ENCODE measurements at regions not wholly inside any gene's neighbourhood (a gene's known extent, or its start where the extent isn't known, plus 50 kb on each side); places are given as distances from the start of the nearest gene placed in this dataset.

DNA sequence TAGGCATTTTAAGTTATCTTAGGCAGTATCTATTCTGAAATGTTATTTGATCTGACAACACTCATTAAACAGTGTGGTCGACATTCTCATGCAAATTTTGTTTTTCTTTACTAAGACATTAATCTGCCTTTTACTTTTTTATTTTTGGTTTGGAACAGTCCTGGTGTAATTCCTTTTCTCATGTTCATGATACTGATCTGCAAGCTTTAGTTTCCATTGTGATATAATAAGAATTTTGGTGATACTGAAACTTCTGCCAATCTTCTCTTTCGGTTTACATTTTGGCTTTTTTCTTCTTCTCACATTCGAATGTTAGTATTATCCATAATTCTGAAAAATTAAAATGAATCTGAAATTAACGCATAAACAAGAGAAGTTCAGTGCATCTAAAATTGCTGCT, 281.9 kb upstream of the MTPN start:
- no peaks in the 10 kb centered on the region for H3K4me1 Mint-ChIP-seq
- H3K36me3 Mint-ChIP-seq, result peaks cover 3% of the 10 kb centered on the region in 3 donors
- H3K4me3 Mint-ChIP-seq, result no peak overlapping the region
- H3K27ac Mint-ChIP-seq, result no peak overlapping the region
- H3K27me3 Mint-ChIP-seq (ENCODE audit: low read depth in 3 of 3), result no peaks in the 10 kb centered on the region
- no peak for DNase-seq
- peaks cover 23 to 47% (median 34%) of the 10 kb centered on the region in 6 donors for H3K9me3 Mint-ChIP-seq

GRCh38 chr7:136256491-136256890, 279.3 kb upstream of the MTPN start:
- Mint-ChIP-seq H3K36me3 (peaks cover 0 to 7% (median 0%) of the 10 kb centered on the region in 3 donors), H3K4me1 (no peaks in the 10 kb centered on the region), H3K27me3 (ENCODE audit: low read depth in 3 of 3) (no peaks in the 10 kb centered on the region), H3K9me3 (peaks cover 10 to 30% (median 22%) of the 10 kb centered on the region in 6 donors), H3K27ac (no peak overlapping the region), H3K4me3 (no peak overlapping the region)
- no peak for DNase-seq

DNA sequence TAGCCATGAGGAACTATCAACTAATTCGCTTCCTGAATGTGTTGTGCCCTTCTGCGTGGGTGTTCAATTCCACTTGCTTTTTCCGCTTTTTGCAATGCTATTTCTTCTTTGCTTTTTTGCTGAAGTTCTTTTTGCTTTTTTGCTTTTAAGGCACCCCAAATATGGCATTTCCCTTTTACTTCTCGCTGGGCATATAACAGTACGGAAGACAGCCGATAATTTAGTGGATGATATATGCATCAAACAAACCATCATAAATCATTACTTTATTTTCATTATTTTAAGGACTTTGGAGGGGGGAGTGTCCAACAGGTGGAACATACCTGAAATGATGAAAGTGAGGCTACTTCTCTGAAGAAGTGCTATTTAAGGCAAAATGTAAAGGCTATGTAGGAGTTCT, 277.0 kb upstream of the MTPN start:
- H3K27ac Mint-ChIP-seq, result no peak overlapping the region
- peaks cover under 1 to 35% (median 8%) of the 10 kb centered on the region in 6 donors for H3K9me3 Mint-ChIP-seq
- no peaks in the 10 kb centered on the region for H3K27me3 Mint-ChIP-seq (ENCODE audit: low read depth in 3 of 3)
- DNase-seq, result no peak
- H3K4me1 Mint-ChIP-seq, result no peaks in the 10 kb centered on the region
- H3K36me3 Mint-ChIP-seq, result peaks cover 8 to 11% (median 11%) of the 10 kb centered on the region in 3 donors
- H3K4me3 Mint-ChIP-seq, result no peak overlapping the region

DNA sequence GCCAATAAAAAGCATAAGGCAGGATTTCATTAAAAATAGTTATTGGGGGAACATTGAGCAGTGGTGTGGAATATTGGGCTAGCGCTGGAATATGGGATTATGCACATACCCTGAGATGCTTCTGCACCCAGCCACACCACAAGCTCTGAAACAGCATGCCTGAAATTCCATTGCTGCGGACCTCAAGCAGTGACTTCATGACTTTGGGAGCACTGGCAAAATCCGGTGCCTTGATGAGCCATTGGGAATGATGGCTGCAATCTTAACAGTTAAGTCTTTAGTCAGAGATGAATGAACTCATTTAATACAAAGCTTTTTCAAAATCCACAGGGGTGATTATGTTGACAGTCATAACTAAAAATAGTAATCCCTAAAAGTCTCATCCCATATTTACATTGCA, 274.7 kb upstream of the MTPN start:
- H3K27me3 Mint-ChIP-seq (ENCODE audit: low read depth in 3 of 3), result no peaks in the 10 kb centered on the region
- H3K4me3 Mint-ChIP-seq, result no peak overlapping the region
- peaks cover 0 to 2% of the 10 kb centered on the region in 2 donors for H3K4me1 Mint-ChIP-seq
- no peak overlapping the region for H3K27ac Mint-ChIP-seq
- peaks cover 11 to 18% (median 13%) of the 10 kb centered on the region in 3 donors for H3K36me3 Mint-ChIP-seq
- no peak for DNase-seq
- peaks cover 0 to 39% (median 10%) of the 10 kb centered on the region in 6 donors for H3K9me3 Mint-ChIP-seq

- Mint-ChIP-seq H3K27ac (no peak overlapping the region), H3K4me1 (peaks cover 0 to 2% of the 10 kb centered on the region in 2 donors), H3K36me3 (peaks cover 20 to 34% (median 21%) of the 10 kb centered on the region in 3 donors), H3K27me3 (ENCODE audit: low read depth in 3 of 3) (peaks cover 0 to 3% (median 0%) of the 10 kb centered on the region in 3 donors), H3K9me3 (peaks cover 0 to 42% (median 11%) of the 10 kb centered on the region in 6 donors), H3K4me3 (no peak overlapping the region)
- no peak for DNase-seq
Measured at GRCh38 chr7:136247211-136247610, 270.1 kb upstream of the MTPN start.

DNA sequence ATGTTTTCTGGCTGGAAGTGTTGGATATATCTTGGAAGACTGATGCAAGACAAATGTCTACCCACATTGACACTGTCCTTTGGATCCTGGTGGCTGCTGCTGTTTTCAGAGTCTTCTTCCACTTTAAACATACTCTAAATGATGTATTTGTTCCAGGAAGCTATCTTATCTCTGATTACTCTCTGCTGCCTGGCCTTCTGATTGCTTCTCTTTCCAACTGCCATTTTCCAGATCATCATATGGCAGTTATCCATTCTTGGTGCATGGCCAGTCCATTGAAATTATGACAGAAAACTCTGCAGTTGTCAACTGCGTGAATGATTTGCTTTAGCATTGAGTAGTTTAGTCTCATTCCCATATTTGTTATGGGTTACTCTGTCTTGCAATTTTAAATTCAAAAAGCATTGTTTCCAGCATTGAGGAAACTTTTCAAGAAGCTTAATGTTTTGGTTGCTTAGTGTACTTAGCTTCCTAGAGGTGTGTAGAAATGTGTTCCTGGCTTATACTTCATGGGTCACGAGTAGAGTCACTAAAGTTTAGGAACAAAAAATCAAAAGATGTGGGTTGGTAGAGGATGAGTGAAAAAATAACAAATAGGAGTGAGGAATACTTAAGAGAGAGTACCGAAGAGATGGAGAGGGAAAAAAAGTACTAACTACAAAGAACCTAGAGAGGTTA, 268.3 kb upstream of the MTPN start:
- peaks cover 19 to 35% (median 24%) of the 10 kb centered on the region in 3 donors for H3K36me3 Mint-ChIP-seq
- no peak for DNase-seq
- no peak overlapping the region for H3K27ac Mint-ChIP-seq
- peaks cover 0 to 3% (median 1%) of the 10 kb centered on the region in 3 donors for H3K27me3 Mint-ChIP-seq (ENCODE audit: low read depth in 3 of 3)
- peaks cover 0 to 2% of the 10 kb centered on the region in 2 donors for H3K4me1 Mint-ChIP-seq
- H3K4me3 Mint-ChIP-seq, result no peak overlapping the region
- H3K9me3 Mint-ChIP-seq, result peaks cover 0 to 39% (median 12%) of the 10 kb centered on the region in 6 donors

DNA sequence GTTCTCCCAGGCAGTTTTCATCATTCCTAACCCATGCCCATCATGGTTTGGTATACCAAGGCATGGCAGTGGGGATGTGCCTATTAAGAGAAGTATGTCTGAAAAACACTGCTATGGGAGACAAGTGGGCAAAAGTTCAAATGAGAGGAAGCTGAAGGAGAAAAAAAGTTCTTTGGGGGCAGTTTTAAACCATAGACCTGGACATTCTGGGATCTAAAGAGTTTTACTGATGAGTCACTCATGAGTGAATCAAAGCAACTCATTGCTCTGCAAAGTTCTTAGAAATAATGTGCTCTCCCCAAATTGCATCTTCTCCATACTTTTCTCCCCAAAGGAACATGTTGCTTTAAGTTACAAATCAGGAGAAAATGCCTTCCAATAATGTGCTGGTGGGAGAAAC, 256.9 kb upstream of the MTPN start:
- Mint-ChIP-seq H3K27me3 (ENCODE audit: low read depth in 3 of 3) (peaks cover 0 to 3% (median 1%) of the 10 kb centered on the region in 3 donors), H3K9me3 (peaks cover 12 to 63% (median 26%) of the 10 kb centered on the region in 6 donors), H3K4me3 (no peak overlapping the region), H3K27ac (no peak overlapping the region), H3K36me3 (peaks cover 4 to 10% (median 5%) of the 10 kb centered on the region in 3 donors), H3K4me1 (no peaks in the 10 kb centered on the region)
- DNase-seq, result no peak

DNA sequence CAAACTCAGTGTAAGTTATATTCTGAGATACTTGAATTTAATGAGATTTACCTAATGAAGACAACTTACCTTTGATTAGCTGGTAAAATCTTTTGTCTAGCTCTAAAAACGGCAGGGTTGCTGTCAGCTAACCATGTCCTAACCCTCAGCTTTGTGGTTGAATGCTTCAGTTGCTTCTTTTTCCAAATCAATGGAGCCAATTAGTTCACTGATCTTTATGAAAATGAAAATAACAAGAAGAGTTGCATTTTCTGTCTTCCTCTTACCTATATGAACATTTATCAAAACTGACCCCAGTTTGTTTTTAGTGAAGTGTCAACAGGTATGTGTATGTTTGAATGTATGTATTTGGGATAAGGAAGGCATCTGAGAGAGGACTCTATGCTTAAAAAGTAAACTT, 253.1 kb upstream of the MTPN start:
- Mint-ChIP-seq H3K36me3 (peaks cover 4 to 5% (median 4%) of the 10 kb centered on the region in 3 donors), H3K9me3 (peaks cover 7 to 44% (median 16%) of the 10 kb centered on the region in 6 donors), H3K27ac (no peak overlapping the region), H3K4me1 (no peaks in the 10 kb centered on the region), H3K27me3 (ENCODE audit: low read depth in 3 of 3) (peaks cover 0 to 3% (median 0%) of the 10 kb centered on the region in 3 donors), H3K4me3 (no peak overlapping the region)
- DNase-seq, result no peak

DNA sequence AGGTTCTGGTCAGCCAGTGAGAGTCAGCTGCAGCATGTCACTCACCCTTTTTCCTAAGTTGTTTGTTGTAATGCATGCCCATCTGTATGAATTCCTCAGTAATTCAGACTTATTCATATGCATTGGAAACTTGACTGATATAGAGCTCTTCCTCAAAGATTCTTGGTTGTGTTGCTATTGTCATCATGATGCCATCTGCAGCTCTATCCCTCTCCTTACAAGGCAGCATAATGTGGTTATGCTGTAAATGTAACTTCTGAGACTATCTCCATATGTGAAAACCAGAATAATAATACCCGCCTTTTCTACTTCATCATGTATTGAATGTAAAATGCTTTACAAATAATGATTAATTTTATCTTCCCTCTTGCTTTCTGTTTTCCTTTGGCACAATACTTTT, 252.6 kb upstream of the MTPN start:
- peaks cover 0 to 3% (median 0%) of the 10 kb centered on the region in 3 donors for H3K27me3 Mint-ChIP-seq (ENCODE audit: low read depth in 3 of 3)
- H3K4me3 Mint-ChIP-seq, result no peak overlapping the region
- H3K27ac Mint-ChIP-seq, result no peak overlapping the region
- no peak for DNase-seq
- peaks cover 4 to 5% (median 4%) of the 10 kb centered on the region in 3 donors for H3K36me3 Mint-ChIP-seq
- no peaks in the 10 kb centered on the region for H3K4me1 Mint-ChIP-seq
- H3K9me3 Mint-ChIP-seq, result peaks cover 4 to 40% (median 17%) of the 10 kb centered on the region in 6 donors

DNA sequence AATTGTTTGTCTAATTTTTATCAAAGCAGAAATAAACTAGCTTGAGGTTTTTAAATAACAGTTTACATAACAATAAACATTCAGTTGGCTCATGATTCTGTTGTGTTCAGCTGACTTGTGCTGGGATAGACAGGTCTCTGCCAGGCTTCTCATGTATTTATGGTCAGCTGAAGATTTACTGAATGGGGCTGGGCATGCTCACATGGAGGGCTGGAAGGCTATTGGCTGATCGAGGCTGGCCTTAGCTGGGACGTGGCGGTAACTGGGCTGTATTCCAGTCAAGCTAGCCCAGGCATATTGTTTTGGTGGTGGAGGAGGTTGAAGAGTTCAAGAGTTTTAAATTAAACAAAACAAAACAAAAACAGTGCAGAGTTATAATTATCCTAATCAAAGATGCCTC, 251.0 kb upstream of the MTPN start:
- Mint-ChIP-seq H3K4me1 (no peaks in the 10 kb centered on the region), H3K27me3 (ENCODE audit: low read depth in 3 of 3) (peaks cover 0 to 3% (median 0%) of the 10 kb centered on the region in 3 donors)

GRCh38 chr7:136214356-136214755, 237.2 kb upstream of the MTPN start:
- peaks cover 5 to 15% (median 9%) of the 10 kb centered on the region in 3 donors for H3K36me3 Mint-ChIP-seq
- peaks cover 0 to 14% (median 2%) of the 10 kb centered on the region in 6 donors for H3K9me3 Mint-ChIP-seq
- H3K4me1 Mint-ChIP-seq, result no peaks in the 10 kb centered on the region
- no peak overlapping the region for H3K4me3 Mint-ChIP-seq
- no peaks in the 10 kb centered on the region for H3K27me3 Mint-ChIP-seq (ENCODE audit: low read depth in 3 of 3)
- DNase-seq, result no peak
- H3K27ac Mint-ChIP-seq, result no peak overlapping the region

More for the DNA sequence above, 251.0 kb upstream of the MTPN start:
- H3K36me3 Mint-ChIP-seq, result peaks cover 0 to 8% (median 4%) of the 10 kb centered on the region in 3 donors
- DNase-seq, result no peak
- H3K4me3 Mint-ChIP-seq, result no peak overlapping the region
- H3K27ac Mint-ChIP-seq, result no peak overlapping the region
- peaks cover 9 to 30% (median 23%) of the 10 kb centered on the region in 6 donors for H3K9me3 Mint-ChIP-seq

DNA sequence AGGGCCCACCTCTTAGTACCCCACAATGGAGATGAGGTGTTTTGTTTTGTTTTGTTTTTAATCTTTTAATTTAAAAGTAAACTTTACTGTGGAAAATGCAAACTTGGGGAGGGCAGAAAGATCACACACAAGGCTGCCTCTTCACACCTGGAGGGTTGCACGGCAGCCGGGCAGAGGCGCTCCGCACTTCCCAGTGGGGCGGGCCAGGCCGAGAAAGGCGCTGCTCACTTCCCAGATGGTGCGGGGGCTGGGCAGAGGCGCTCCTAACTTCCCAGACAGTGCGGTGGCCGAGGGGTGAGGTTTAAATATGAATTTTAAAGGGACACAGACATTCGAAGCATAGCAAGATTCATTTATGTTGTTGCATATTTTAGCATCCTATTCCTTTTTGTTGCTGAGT, 235.9 kb upstream of the MTPN start:
- DNase-seq, result no peak
- Mint-ChIP-seq H3K27me3 (ENCODE audit: low read depth in 3 of 3) (no peaks in the 10 kb centered on the region), H3K36me3 (peaks cover 7 to 26% (median 18%) of the 10 kb centered on the region in 3 donors), H3K4me3 (no peak overlapping the region), H3K27ac (no peak overlapping the region), H3K4me1 (no peaks in the 10 kb centered on the region), H3K9me3 (peaks cover 0 to 9% (median 2%) of the 10 kb centered on the region in 6 donors)

GRCh38 chr7:136210664-136211063, 233.5 kb upstream of the MTPN start:
- H3K4me3 Mint-ChIP-seq, result no peak overlapping the region
- DNase-seq, result no peak
- peaks cover 18 to 31% (median 19%) of the 10 kb centered on the region in 3 donors for H3K36me3 Mint-ChIP-seq
- no peak overlapping the region for H3K27ac Mint-ChIP-seq
- H3K27me3 Mint-ChIP-seq (ENCODE audit: low read depth in 3 of 3), result no peaks in the 10 kb centered on the region
- H3K9me3 Mint-ChIP-seq, result peaks cover 0 to 15% (median 2%) of the 10 kb centered on the region in 6 donors
- H3K4me1 Mint-ChIP-seq, result no peaks in the 10 kb centered on the region

GRCh38 chr7:136210079-136210478, 232.9 kb upstream of the MTPN start:
- peaks cover 18 to 30% (median 24%) of the 10 kb centered on the region in 3 donors for H3K36me3 Mint-ChIP-seq
- no peaks in the 10 kb centered on the region for H3K27me3 Mint-ChIP-seq (ENCODE audit: low read depth in 3 of 3)
- H3K27ac Mint-ChIP-seq, result no peak overlapping the region
- no peaks in the 10 kb centered on the region for H3K4me1 Mint-ChIP-seq
- no peak overlapping the region for H3K4me3 Mint-ChIP-seq
- peaks cover 0 to 13% (median 1%) of the 10 kb centered on the region in 6 donors for H3K9me3 Mint-ChIP-seq
- DNase-seq, result no peak
